HCT116 (cell line): ENCODE measurements at regions not wholly inside any gene's neighbourhood (a gene's known extent, or its start where the extent isn't known, plus 50 kb on each side); places are given as distances from the start of the nearest gene placed in this dataset.

Experiments
- CEBPB ChIP-seq: IDR thresholded peaks from 2 replicates; pipeline ENCODE4 v1.6.1; 2012; ENCODE audit warnings: low read depth
- EGR1 ChIP-seq: IDR thresholded peaks from 2 replicates; pipeline ENCODE4 v1.6.1; 2012; ENCODE audit warnings: low read depth
- ELF1 ChIP-seq: IDR thresholded peaks from 2 replicates; pipeline ENCODE4 v1.6.1; 2012; ENCODE audit warnings: low read depth, borderline replicate concordance
- EZH2phosphoT487 ChIP-seq: fragments of 200-600 bp; IDR thresholded peaks from 2 replicates; pipeline ENCODE4 v1.6.1; 2018; ENCODE audit warnings: antibody characterized with exemption, borderline replicate concordance
- JUND ChIP-seq: IDR thresholded peaks from 2 replicates; pipeline ENCODE4 v1.6.1; 2012
- POLR2A ChIP-seq: IDR thresholded peaks from 2 replicates; pipeline ENCODE4 v1.7.0; 2011; ENCODE audit warnings: borderline replicate concordance; ENCODE audit not compliant: insufficient read depth, insufficient read length; ENCODE audit errors: extremely low read depth
- POLR2AphosphoS5 ChIP-seq: IDR thresholded peaks from 2 replicates; pipeline ENCODE4 v1.6.1; 2011; ENCODE audit warnings: mild to moderate bottlenecking, low read depth, low read length, moderate library complexity
- RAD21 ChIP-seq: IDR thresholded peaks from 2 replicates; pipeline ENCODE4 v1.6.1; 2012; ENCODE audit warnings: low read depth, mild to moderate bottlenecking
- TCF7L2 ChIP-seq: IDR thresholded peaks from 2 replicates; pipeline ENCODE4 v1.7.0; 2011; ENCODE audit warnings: borderline replicate concordance, inconsistent platforms; ENCODE audit not compliant: insufficient read depth, insufficient read length; ENCODE audit errors: extremely low read depth
- YY1 ChIP-seq: IDR thresholded peaks from 2 replicates; pipeline ENCODE4 v1.6.1; 2011; ENCODE audit warnings: low read length, low read depth, moderate library complexity, mild to moderate bottlenecking; ENCODE audit not compliant: insufficient replicate concordance; ENCODE audit errors: extremely low read depth
- ZFX ChIP-seq: fragments of 450-650 bp; IDR thresholded peaks from 2 replicates; pipeline ENCODE4 v1.6.1; 2017
- ZNF274 ChIP-seq: fragments of 200-500 bp; sonication (Bioruptor generic); IDR thresholded peaks from 2 replicates; pipeline ENCODE4 v1.6.1; 2014; ENCODE audit warnings: mild to moderate bottlenecking, low read depth, low read length, inconsistent platforms
- TF ChIP-seq, protein P1 (sequence below): IDR thresholded peaks from 2 replicates; pipeline ENCODE4 v1.6.1; 2012
- TF ChIP-seq, protein P2 (sequence below): IDR thresholded peaks from 2 replicates; pipeline ENCODE4 v1.6.1; 2012
- TF ChIP-seq, protein P3 (sequence below): IDR thresholded peaks from 2 replicates; pipeline ENCODE4 v1.6.1; 2011; ENCODE audit warnings: mild to moderate bottlenecking, low read length, moderate library complexity; ENCODE audit not compliant: insufficient replicate concordance; ENCODE audit errors: extremely low read depth

DNA sequence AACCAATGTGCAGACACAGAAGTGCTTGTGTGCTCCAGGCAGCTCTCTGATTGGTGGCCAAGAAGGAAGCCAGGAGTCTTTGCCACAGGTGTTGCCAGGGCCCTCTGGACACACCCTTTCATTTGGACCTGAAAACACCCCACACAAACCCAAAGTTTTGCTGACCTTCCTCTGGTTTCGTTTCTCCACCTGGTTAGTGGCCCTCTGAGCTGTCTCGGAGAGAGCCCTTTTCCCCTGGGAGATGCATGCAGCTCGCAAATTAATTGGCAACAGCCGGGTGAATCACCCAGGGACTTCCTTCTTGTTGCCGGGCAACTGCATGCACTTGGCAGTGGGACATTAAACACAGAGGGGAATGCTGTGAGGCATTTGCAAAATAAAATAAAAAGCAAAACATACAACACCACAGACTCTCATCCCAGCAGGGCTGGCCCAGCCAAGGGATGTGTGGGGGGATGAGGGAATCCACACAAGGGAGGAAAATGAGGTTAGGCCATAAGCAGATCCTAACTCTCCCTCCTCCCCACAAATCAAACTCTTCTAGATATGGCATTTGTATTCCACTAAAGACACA is 286.6 kb downstream of the SOX9 start (continued):
- TF ChIP-seq, protein P1, sequence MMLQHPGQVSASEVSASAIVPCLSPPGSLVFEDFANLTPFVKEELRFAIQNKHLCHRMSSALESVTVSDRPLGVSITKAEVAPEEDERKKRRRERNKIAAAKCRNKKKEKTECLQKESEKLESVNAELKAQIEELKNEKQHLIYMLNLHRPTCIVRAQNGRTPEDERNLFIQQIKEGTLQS: no peak
- TF ChIP-seq TCF7L2 (peak; percentile 60), ZNF274 (no peak), JUND (peak; percentile 84), YY1 (peak; percentile 19), ELF1 (no peak), EZH2phosphoT487 (no peak), POLR2AphosphoS5 (peak; percentile 60), EGR1 (no peak), ZFX (no peak), POLR2A (no peak), RAD21 (no peak; the same call in 1 of the 2 replicates), CEBPB (no peak)
- TF ChIP-seq, protein P2, sequence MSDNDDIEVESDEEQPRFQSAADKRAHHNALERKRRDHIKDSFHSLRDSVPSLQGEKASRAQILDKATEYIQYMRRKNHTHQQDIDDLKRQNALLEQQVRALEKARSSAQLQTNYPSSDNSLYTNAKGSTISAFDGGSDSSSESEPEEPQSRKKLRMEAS: peak; percentile 55; the same call in 1 of the 2 replicates
- TF ChIP-seq, protein P3, sequence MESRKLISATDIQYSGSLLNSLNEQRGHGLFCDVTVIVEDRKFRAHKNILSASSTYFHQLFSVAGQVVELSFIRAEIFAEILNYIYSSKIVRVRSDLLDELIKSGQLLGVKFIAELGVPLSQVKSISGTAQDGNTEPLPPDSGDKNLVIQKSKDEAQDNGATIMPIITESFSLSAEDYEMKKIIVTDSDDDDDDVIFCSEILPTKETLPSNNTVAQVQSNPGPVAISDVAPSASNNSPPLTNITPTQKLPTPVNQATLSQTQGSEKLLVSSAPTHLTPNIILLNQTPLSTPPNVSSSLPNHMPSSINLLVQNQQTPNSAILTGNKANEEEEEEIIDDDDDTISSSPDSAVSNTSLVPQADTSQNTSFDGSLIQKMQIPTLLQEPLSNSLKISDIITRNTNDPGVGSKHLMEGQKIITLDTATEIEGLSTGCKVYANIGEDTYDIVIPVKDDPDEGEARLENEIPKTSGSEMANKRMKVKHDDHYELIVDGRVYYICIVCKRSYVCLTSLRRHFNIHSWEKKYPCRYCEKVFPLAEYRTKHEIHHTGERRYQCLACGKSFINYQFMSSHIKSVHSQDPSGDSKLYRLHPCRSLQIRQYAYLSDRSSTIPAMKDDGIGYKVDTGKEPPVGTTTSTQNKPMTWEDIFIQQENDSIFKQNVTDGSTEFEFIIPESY: no peak
